Suppressor macrophage treated with lipopolysaccharide for 1 hour (primary cell): ENCODE measurements at regions not wholly inside any gene's neighbourhood (a gene's known extent, or its start where the extent isn't known, plus 50 kb on each side); places are given as distances from the start of the nearest gene placed in this dataset.
"Not testable (repeated sequence)": the region's sequence is repeated elsewhere in the genome, so short reads cannot be mapped to it uniquely, and the experiment has no call there.

Experiments used
- DNase-seq, 3 donors: peaks; one replicate each; pipeline ENCODE4 v3.0.0-alpha.2; 2020 to 2022

DNA sequence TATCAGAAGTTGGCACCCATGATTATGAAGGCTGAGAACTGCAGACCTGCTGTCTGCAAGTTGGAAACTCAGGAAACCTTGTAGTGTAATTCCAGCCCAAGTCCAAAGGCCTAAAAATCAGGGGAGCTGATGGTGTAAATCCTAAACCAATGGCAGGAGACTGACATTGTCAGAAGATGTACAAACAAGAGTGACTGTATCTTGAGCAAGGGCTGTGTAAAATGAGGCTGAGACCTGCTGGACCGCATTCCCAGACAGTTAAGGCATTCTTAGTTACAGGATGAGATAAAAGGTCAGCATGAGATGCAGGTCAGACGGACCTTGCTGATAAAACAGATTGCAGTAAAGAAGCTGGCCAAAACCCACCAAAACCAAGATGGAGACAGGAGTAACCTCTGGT is 147.7 kb downstream of the COG6 start:
- no peak for DNase-seq

DNA sequence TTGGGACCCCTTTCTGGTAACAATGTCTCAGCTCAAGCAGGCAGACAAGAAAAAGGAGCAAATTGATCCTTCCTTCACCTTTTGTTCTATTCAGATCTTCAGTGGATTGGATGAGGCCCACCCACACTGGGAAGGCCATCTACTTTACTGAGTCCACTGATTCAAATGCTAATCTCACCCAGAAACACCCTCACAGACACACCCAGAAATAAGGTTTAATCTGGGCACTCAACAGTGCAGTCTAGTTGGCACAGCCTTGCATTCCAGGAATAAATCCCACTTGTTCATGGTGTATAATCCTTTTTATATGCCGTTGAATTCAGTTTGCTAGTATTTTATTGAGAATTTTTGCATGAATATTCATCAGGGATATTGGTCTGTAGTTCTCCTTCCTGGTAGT is 148.4 kb downstream of the COG6 start:
- DNase-seq = no peak

DNA sequence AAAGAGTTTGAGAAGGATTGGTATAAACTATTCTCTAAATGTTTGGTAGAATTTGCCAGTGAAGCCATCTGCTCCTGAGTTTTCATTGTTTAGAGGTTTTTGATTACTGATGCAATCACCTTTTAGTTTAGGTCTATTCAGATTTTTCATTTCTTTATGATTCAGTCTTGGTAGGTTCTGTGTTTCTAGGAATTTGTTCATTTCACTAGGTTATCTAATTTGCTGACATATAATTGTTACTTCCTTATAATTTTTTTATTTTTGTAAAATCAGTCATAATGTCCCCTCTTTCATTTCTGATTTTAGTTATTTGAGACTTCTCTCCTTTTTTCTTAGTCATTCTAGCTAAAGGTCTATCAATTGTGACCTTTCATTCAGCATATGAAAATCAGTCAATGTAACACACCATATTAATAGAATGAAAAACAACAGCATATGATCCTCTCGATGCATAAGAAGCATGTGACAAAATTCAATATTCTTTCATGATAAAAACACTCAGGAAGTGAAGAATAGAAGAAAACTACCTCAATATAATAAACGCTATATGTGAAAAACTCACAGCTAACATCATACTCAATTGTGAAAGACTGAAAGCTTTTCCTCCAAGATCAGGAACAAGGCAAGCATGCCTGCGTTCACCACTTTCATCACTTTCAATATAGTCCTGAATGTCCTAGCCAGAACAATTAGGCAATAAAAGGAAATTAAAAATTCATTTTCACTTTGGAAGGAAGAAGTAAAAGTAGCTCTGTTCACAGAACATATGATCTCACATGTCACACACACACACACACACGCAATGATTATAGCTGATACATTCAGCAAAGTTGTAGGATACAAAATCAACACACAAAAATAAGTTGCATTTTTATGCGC is 149.1 kb downstream of the COG6 start:
- DNase-seq = peak; percentile 6 to 51 (median 33)

DNA sequence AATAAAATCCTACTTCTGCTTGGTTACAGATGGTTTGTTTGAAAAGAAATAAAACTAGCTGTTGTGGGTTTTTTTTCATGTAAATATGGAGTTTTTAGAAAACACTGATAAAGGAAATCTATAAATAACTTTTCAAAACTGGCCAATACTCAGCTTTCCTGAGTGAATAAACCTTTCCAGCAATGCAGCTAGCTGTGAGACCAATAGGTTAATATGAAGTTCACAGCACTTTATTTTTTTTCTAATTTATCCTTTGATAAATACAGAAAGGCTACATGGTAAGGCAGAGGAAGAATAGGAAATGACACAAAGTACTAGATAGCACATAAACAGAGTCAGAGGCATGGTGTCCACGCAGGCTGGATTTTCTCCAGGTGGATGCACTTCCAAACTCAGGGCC is 154.0 kb downstream of the COG6 start:
- no peak for DNase-seq

GRCh38 chr13:39810091-39810877 is 154.8 kb downstream of the COG6 start:
- no peak for DNase-seq

- DNase-seq = peak; percentile 66 to 83 (median 73)
Measured at GRCh38 chr13:39811051-39811450, 155.6 kb downstream of the COG6 start.

DNA sequence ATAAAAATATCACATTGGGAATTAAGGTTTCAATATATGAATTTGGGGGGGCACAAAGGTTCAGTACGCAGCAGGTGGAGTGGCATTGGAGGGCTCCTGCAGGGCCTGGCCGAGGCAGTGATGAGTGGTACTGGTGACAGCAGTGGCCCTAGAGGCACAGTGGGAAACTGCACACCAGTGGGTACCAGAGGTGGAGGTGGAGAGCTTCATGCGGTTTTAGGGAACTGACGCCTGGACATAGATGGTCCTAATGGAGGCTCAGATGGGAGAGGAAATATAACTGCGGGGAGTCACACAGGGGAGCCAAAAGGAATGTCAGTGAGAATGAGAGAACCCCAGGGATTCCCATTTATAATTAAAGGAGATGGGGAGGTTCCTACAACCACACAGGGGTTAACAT is 156.2 kb downstream of the COG6 start:
- peak in 1 of 3 donors; percentile 2 for DNase-seq

DNA sequence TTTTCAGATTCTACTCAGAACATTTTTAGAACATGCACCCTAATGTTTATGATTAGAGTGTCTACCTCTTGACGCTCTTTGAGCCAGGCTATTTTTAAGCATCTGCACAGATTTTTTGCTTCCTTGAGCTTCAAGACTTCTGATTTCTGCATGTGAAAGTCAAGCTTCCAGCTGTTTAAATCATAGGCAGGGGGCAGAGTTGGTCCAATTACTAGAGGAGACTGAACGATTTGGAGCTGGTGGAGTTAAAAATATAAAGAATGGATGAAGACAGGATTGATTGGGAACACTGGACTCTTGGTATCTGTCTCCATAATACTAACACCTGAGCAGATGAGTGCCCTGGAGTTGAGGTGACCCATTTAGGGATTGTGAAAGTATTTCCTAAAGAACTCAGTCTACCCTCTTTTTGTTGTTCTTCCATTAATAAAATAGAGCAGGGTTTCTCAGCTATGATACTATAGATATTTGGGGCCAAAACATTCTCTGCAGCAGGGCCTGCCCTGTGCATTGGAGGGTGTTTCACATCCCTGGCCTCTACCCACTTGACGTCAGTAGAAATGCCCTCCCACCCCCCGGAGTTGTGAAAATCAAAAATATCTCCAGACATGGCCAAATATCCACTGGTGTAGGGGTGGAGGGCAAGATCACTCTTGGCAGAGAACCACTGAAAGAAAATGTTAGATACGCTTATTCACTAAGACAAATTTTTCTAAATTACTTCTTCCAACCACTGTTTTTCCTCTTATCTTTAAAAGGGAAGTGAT is 160.1 kb downstream of the COG6 start:
- DNase-seq = no peak

DNA sequence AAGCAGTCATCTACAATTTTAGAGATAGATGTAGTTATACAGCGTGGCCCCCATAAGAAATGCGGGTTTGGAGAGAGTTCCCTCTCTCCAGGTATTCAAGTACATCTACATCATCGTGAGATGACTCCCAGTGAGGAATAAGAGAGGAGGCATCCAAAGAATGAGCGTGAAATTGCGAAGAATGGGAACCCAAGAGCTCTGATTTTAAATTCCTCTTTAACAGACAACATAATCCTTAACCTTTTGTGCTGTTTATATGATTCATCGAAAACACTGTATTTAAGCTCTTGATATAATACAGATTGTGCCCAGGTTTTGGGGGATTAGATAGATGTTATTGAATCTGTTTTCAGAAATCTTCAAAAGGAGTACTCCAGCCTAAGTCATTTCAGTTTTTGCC is 161.5 kb downstream of the COG6 start:
- no peak for DNase-seq

GRCh38 chr13:39818953-39819352 is 163.5 kb downstream of the COG6 start:
- DNase-seq = no peak

- DNase-seq = no peak
Measured at GRCh38 chr13:39820606-39821005, 165.1 kb downstream of the COG6 start.

DNA sequence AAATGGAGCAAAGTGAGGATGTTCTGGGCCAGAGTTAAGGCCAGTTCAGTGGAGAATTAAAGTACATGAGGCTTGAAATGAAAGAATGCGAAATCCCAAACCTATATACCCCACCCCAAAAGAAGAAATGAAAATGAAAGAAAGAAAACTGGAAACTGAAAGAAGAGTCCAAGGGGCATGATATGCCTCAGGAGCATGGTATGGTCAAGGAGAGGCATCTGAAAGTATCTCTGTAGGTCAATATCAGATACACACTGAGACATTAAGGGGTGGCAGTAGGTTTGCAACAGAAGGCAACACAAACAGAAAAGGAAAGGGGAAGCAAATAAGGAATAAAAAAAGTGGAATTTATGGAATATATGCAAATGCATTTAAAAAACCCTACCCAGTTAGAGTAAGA is 166.5 kb downstream of the COG6 start:
- no peak for DNase-seq

DNA sequence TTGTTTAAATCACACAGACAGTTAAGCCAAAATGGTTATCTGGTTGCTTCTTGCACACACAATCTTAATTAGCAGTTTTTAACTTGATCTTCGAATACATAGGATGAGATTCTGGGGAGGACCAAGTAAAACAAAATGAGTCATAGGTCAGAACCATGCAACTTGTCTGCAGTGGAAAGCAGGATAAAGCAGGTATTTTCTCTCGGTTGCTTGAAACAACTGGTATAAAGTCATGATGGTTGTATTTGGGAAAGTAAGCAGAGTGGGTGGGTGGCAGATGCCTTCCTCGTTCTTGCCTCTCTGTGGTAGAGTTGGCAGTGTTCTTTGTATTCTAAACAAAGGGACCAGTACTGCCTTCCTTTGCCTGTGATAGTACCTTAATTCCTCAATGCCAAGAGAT is 167.0 kb downstream of the COG6 start:
- DNase-seq = no peak

DNA sequence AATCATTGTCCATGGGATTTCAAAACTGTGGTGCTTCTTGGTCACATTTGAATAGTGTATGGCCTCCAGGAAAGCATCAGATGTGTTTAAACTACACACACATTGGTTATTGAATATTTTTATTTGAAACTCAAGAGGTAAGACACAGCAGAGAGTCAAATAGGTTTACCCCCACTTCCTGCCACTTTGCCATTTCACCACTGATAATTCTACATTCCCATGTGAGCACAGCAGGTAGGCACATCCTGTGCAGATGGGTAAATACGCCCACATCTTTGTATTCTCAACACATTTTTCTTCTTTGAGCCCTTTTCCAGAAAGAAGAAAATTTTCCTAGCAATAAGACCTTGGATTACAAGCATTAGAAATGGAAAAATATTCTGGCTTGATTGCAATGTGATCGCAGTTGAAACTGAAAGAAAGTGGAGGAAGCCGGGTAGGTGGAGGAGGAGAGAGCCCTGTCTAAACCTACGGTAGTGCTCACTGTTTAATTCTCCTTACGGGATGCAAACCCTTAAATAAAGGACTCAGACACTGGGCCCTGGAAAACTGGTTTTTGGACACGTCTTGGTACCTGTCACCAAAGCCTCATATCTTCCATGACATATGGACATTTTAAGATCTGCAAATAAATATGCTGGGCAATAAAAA is 167.7 kb downstream of the COG6 start:
- DNase-seq = no peak

GRCh38 chr13:39825886-39826285 is 170.4 kb downstream of the COG6 start:
- DNase-seq = no peak

DNA sequence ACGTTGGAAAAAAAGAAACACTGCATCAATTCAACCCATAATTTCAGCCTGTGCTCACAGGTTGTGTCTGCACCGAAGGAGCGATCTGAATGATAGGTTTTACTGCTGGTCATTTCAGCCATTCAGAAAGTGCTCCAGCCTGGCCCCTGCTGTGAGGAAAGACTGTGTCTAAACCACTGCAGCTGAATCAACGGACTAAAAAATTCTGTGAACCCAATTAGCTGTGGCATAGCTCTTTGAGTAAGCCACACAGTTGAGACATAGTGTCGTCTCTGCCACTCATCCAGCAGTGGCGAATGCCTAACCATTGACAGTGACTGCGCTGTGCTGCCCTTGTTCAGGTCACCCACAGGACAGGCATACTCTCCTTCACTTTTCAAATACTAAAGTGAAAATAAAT is 179.8 kb downstream of the COG6 start:
- no peak for DNase-seq

GRCh38 chr13:39836038-39836437 is 180.6 kb downstream of the COG6 start:
- no peak for DNase-seq

DNA sequence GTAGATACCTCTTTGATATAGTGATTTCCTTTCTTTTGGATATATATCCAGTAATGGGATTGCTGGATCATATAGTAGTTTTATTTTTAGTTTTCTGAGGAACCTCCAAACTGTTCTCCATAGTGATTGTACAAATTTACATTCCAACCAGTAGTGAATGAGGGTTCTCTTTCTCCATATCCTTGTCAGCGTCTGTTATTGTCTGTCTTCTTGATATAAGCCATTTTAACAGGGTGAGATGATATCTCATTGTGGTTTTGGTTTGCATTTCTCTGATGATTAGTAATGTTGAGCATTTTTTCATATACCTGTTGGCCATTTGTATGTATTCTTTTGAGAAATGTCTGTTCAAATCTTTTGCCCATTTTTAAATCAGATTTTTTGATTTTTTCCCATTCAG is 182.4 kb downstream of the COG6 start:
- DNase-seq = not testable (repeated sequence)

GRCh38 chr13:39840201-39840600 is 184.7 kb downstream of the COG6 start:
- no peak for DNase-seq

GRCh38 chr13:39847336-39847735 is 191.9 kb downstream of the COG6 start:
- DNase-seq = peak in 1 of 3 donors; percentile 14

DNA sequence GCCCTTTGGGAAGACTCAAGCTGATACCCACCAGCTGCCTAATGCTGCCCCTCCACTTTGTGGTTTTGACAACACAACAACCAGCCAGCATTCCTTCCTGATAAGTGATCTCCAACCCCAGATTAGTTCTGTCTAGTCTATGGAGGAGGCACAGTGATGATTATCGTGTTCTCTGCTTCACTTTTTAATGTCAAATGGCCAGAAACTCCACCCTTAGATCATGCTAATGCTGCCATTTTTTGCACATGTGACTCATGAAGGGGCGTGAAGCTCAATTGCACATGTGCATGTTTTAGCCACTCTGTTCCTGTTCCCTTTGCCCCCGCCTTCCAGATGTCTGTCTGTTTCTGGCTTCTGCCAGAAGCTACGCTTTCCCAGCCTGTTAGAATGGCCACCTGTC is 199.8 kb downstream of the COG6 start:
- DNase-seq = peak in 1 of 3 donors; percentile 2

DNA sequence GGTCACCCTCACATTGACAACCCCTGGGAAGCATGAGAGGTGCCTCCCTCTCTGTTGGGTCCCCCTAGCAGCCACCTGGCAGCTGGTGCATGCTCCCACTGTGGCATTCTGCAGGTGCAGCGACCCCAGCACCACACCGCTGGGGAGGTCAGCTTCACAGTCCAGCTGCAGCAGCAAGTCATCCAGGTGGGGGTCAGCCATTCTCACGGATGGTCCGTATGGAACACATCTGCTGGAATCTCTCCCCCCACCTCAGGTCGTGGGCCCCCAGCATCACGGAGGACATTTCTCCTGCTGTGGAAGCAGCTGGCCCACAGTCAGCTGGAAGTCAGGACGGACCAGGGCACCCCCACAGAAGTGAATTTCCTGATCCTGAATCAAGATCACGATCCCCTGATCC is 201.3 kb downstream of the COG6 start:
- no peak for DNase-seq

DNA sequence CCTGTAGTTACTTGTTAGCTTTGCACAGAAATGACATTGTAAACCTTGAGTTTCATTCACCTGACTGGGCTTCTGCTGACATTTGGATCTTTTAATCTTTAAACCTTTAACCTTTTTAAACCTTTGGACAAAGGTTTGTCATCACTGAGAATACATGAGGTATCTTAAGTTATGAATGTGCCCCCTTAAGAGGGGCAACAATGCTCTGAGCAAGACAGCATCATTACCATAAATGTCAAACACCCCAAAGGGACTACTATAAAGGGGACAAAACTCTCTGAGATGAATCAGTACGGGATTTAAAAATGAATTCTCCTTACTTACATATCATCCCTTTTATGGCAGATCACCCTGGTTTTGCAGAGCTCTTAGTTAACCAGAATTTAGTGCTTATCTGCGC is 203.3 kb downstream of the COG6 start:
- no peak for DNase-seq
